NCI-H510A treated with DMSO at 0.1 percent for 48 hours (cell line): ENCODE measurements at regions not wholly inside any gene's neighbourhood (a gene's known extent, or its start where the extent isn't known, plus 50 kb on each side); places are given as distances from the start of the nearest gene placed in this dataset.
"Not testable (repeated sequence)": the region's sequence is repeated elsewhere in the genome, so short reads cannot be mapped to it uniquely, and the experiment has no call there.

Experiments
- DNase-seq: peaks from one replicate; lab custom pipeline; 2025; lab: John Stamatoyannopoulos, UW

- DNase-seq = no peak
These were observed 123.5 kb downstream of the MAP3K7 start for GRCh38 chr6:90463359-90463758.

GRCh38 chr6:90462102-90462501 lies 124.8 kb downstream of the MAP3K7 start:
- no peak for DNase-seq

GRCh38 chr6:90461383-90461782 lies 125.5 kb downstream of the MAP3K7 start:
- no peak for DNase-seq

- DNase-seq = no peak
These were observed 126.8 kb downstream of the MAP3K7 start for GRCh38 chr6:90460051-90460450.

GRCh38 chr6:90459225-90459758 lies 127.6 kb downstream of the MAP3K7 start:
- no peak for DNase-seq

GRCh38 chr6:90458353-90459224 lies 128.3 kb downstream of the MAP3K7 start:
- peak; percentile 7 for DNase-seq

GRCh38 chr6:90457867-90458259 lies 129.0 kb downstream of the MAP3K7 start:
- DNase-seq = no peak

- DNase-seq = not testable (repeated sequence)
These were observed 129.6 kb downstream of the MAP3K7 start for GRCh38 chr6:90456997-90457866.

- no peak for DNase-seq
These were observed 130.9 kb downstream of the MAP3K7 start for GRCh38 chr6:90456001-90456400.

- no peak for DNase-seq
These were observed 131.9 kb downstream of the MAP3K7 start for GRCh38 chr6:90454836-90455427.

- no peak for DNase-seq
These were observed 136.5 kb downstream of the MAP3K7 start for GRCh38 chr6:90450268-90450953.

GRCh38 chr6:90449311-90449710 lies 137.6 kb downstream of the MAP3K7 start:
- DNase-seq = no peak

- DNase-seq = no peak
These were observed 138.0 kb downstream of the MAP3K7 start for GRCh38 chr6:90448836-90449235.

GRCh38 chr6:90446164-90446563 lies 140.7 kb downstream of the MAP3K7 start:
- DNase-seq = no peak

GRCh38 chr6:90445533-90446108 lies 141.3 kb downstream of the MAP3K7 start:
- no peak for DNase-seq

GRCh38 chr6:90444160-90444714 lies 142.6 kb downstream of the MAP3K7 start:
- no peak for DNase-seq

GRCh38 chr6:90442366-90442765 lies 144.5 kb downstream of the MAP3K7 start:
- DNase-seq = no peak

- no peak for DNase-seq
These were observed 144.1 kb upstream of the BACH2 start for GRCh38 chr6:90440586-90441283.

- DNase-seq = no peak
These were observed 142.9 kb upstream of the BACH2 start for GRCh38 chr6:90439586-90439985.

GRCh38 chr6:90436403-90436802 lies 139.8 kb upstream of the BACH2 start:
- no peak for DNase-seq
